SK-N-SH (cell line): ENCODE measurements at regions not wholly inside any gene's neighbourhood (a gene's known extent, or its start where the extent isn't known, plus 50 kb on each side); places are given as distances from the start of the nearest gene placed in this dataset.

ENCODE experiments used
- CTCF ChIA-PET: fragments of 300-600, 350-600 bp; formaldehyde crosslinking; extraction: SDS; loops from one replicate; lab custom pipeline; 2021; lab: Yijun Ruan, JAX
- POLR2A ChIA-PET: fragments of 350-600 bp; sonication (Branson Sonifier 250); formaldehyde crosslinking; extraction: SDS; loops from one replicate; lab custom pipeline; 2020; ENCODE audit warnings: antibody characterized with exemption, inconsistent platforms; lab: Yijun Ruan, JAX
- DNase-seq: peaks from one replicate; pipeline ENCODE4 v3.0.0; 2012
- H2AFZ ChIP-seq: fragments of 200-600 bp; sonication (generic); 2 replicates; pipeline ENCODE4 v1.8.1; 2016; ENCODE audit warnings: antibody characterized with exemption, mild to moderate bottlenecking, low read depth
- H3F3A ChIP-seq: fragments of 200-600 bp; sonication (generic); replicated peaks from 2 replicates; pipeline ENCODE3; 2016; ENCODE audit warnings: antibody characterized with exemption, mild to moderate bottlenecking; ENCODE audit not compliant: insufficient read depth
- H3K27ac ChIP-seq, 2 experiments: fragments of 200-500 bp in 1 of 2; fragments of 200-600 bp in 1 of 2; sonication (Bioruptor generic) in 1 of 2; sonication (generic), shearing (Covaris generic) in 1 of 2; 2 replicates each; pipeline versions ENCODE4 v1.5.1 to v1.6.1; 2014 to 2016; ENCODE audit warnings: low read depth in 2 of 2, inconsistent platforms in 1 of 2, low read length in 1 of 2, mild to moderate bottlenecking in 1 of 2, mixed read lengths in 1 of 2
- H3K27me3 ChIP-seq: fragments of 200-600 bp; sonication (generic), shearing (Covaris generic); 2 replicates; pipeline ENCODE4 v1.6.1; 2016; ENCODE audit warnings: mixed run types; ENCODE audit not compliant: insufficient read depth
- H3K36me3 ChIP-seq, 2 experiments: fragments of 200-500 bp in 1 of 2; fragments of 200-600 bp in 1 of 2; sonication (Bioruptor generic) in 1 of 2; sonication (generic) in 1 of 2; replicated peaks in 1 of 2; 2 replicates each; pipeline versions ENCODE3 to v1.5.1; 2014 to 2016; ENCODE audit warnings: low read length in 1 of 2, mild to moderate bottlenecking in 1 of 2; ENCODE audit not compliant: insufficient read depth in 2 of 2, control insufficient read depth in 1 of 2
- H3K4me1 ChIP-seq, 2 experiments: fragments of 200-500 bp in 1 of 2; fragments of 200-600 bp in 1 of 2; sonication (Bioruptor generic) in 1 of 2; sonication (generic), shearing (Covaris generic) in 1 of 2; 2 replicates each; pipeline versions ENCODE4 v1.5.1 to v1.6.1; 2014 to 2016; ENCODE audit warnings: low read depth in 1 of 2, low read length in 1 of 2, mixed run types in 1 of 2; ENCODE audit not compliant: insufficient read depth in 2 of 2, control insufficient read depth in 1 of 2
- H3K4me2 ChIP-seq: fragments of 200-600 bp; sonication (generic), shearing (Covaris generic); 2 replicates; pipeline ENCODE4 v1.6.1; 2017; ENCODE audit warnings: mixed run types
- H3K4me3 ChIP-seq, 2 experiments: fragments of 200-500 bp in 1 of 2; fragments of 200-600 bp in 1 of 2; sonication (Bioruptor generic) in 1 of 2; sonication (generic), shearing (Covaris generic) in 1 of 2; 2 replicates each; pipeline versions ENCODE4 v1.5.1 to v1.8.1; 2014 to 2016; ENCODE audit warnings: low read depth in 2 of 2, inconsistent platforms in 1 of 2, low read length in 1 of 2, mild to moderate bottlenecking in 1 of 2, mixed read lengths in 1 of 2, moderate library complexity in 1 of 2
- H3K79me2 ChIP-seq: fragments of 200-600 bp; sonication (generic); 2 replicates; pipeline ENCODE4 v1.8.1; 2017; ENCODE audit warnings: mild to moderate bottlenecking; ENCODE audit not compliant: insufficient read depth
- H3K9ac ChIP-seq: fragments of 200-600 bp; sonication (generic); 2 replicates; pipeline ENCODE4 v1.6.1; 2017; ENCODE audit warnings: mixed run types
- H3K9me2 ChIP-seq: fragments of 200-600 bp; sonication (generic); 2 replicates; pipeline ENCODE4 v1.6.1; 2017; ENCODE audit warnings: mixed run types
- H3K9me3 ChIP-seq: fragments of 200-600 bp; sonication (generic); 2 replicates; pipeline ENCODE4 v1.6.1; 2017; ENCODE audit warnings: mixed run types, mild to moderate bottlenecking, moderate library complexity
- H4K20me1 ChIP-seq: fragments of 200-600 bp; sonication (generic); 2 replicates; pipeline ENCODE4 v1.6.1; 2017; ENCODE audit warnings: mild to moderate bottlenecking, mixed run types; ENCODE audit not compliant: insufficient read depth
- CHD2 ChIP-seq: fragments of 150-350 bp; IDR thresholded peaks from 2 replicates; pipeline ENCODE4 v1.6.1; 2018; ENCODE audit warnings: low read length; ENCODE audit not compliant: partially characterized antibody
- CTCF ChIP-seq: fragments of 200-600 bp; sonication (generic); IDR thresholded peaks from 2 replicates; pipeline ENCODE4 v1.6.1; 2017; ENCODE audit warnings: antibody characterized with exemption, mild to moderate bottlenecking, moderate library complexity
- FOXJ3 ChIP-seq: sonication (generic); formaldehyde crosslinking; IDR thresholded peaks from 2 replicates; pipeline ENCODE4 v1.5.1; 2020; ENCODE audit warnings: mild to moderate bottlenecking, missing genetic modification reagents
- JUND ChIP-seq: IDR thresholded peaks from 2 replicates; pipeline ENCODE4 v1.4.0; 2012
- MXI1 ChIP-seq: IDR thresholded peaks from 2 replicates; pipeline ENCODE4 v1.6.1; 2012; ENCODE audit warnings: mild to moderate bottlenecking, low read depth, low read length, improper control_type of control experiment
- NFIC ChIP-seq: IDR thresholded peaks from 2 replicates; pipeline ENCODE4 v1.4.0; 2012; ENCODE audit warnings: borderline replicate concordance
- NRF1 ChIP-seq: IDR thresholded peaks from 2 replicates; pipeline ENCODE4 v1.6.1; 2012; ENCODE audit warnings: low read depth, mild to moderate bottlenecking, low read length
- POLR2AphosphoS5 ChIP-seq: IDR thresholded peaks from 2 replicates; pipeline ENCODE4 v1.6.1; 2012; ENCODE audit warnings: low read depth, low read length
- RCOR1 ChIP-seq: fragments of 150-350 bp; IDR thresholded peaks from 2 replicates; pipeline ENCODE4 v1.6.1; 2017; ENCODE audit warnings: antibody characterized with exemption, low read length
- RFX5 ChIP-seq: IDR thresholded peaks from 2 replicates; pipeline ENCODE4 v1.6.1; 2012; ENCODE audit warnings: mild to moderate bottlenecking, improper control_type of control experiment, low read length
- RXRA ChIP-seq: IDR thresholded peaks from 2 replicates; pipeline ENCODE4 v1.4.0; 2012; ENCODE audit warnings: low read depth, mild to moderate bottlenecking, borderline replicate concordance
- TCF12 ChIP-seq: IDR thresholded peaks from 2 replicates; pipeline ENCODE4 v1.4.0; 2012
- TEAD4 ChIP-seq: IDR thresholded peaks from 2 replicates; pipeline ENCODE4 v1.4.0; 2012; ENCODE audit warnings: mild to moderate bottlenecking, borderline replicate concordance; ENCODE audit not compliant: insufficient read depth
- USF2 ChIP-seq: fragments of 150-350 bp; IDR thresholded peaks from 2 replicates; pipeline ENCODE4 v1.6.1; 2017; ENCODE audit warnings: antibody characterized with exemption, low read length, low read depth, borderline replicate concordance
- WGBS: methylation state at CpG from one replicate; pipeline ENCODE4 v1.1.6; 2017; ENCODE audit warnings: low lambda C conversion rate; 5-methylcytosine and 5-hydroxymethylcytosine counted together
- TF ChIP-seq, protein P1 (sequence below): IDR thresholded peaks from 2 replicates; pipeline ENCODE4 v1.4.0; 2012; ENCODE audit warnings: low read depth, borderline replicate concordance
- TF ChIP-seq, protein P2 (sequence below): fragments of 150-350 bp; IDR thresholded peaks from 2 replicates; pipeline ENCODE4 v1.6.1; 2016; ENCODE audit warnings: mild to moderate bottlenecking, low read depth, low read length
- TF ChIP-seq, protein P3 (sequence below): IDR thresholded peaks from 2 replicates; pipeline ENCODE4; 2012
- TF ChIP-seq, protein P4 (sequence below): IDR thresholded peaks from 2 replicates; pipeline ENCODE4 v1.6.1; 2012; ENCODE audit warnings: mild to moderate bottlenecking, low read depth, low read length, moderate library complexity

DNA sequence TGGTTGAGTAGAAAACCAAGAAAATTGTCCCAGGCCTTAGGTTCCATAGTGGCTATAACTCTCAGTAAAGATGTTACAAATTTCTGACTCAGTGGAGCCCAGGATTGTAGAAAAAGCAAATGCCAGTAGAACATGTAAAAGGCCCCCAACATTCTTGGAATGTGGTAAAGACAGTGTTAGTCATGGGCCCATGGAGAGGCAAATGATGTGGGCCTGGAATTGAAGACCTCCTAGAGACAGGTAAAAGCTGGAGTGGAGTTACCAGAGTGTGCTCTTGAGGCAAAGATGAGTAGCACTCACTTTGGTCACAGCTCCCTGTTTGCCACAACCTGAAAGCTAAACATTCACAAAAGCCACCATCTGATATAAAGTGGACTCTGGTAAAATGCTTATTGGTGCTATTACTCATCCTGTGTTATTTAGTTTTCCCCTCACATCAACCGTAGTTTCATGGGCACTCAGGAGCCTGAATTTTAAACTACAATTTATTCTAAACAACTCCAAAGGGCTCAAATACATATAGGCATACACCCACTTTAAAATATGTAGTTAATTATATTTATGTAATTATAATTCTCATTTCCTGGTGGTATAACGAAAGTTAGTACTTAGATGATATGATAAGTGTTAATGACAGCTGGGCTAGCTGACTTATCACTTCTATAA, 359.6 kb upstream of the NECTIN3 start:
- CTCF ChIA-PET: no interaction called here
- H3K9ac ChIP-seq: no peak overlapping the region

GRCh38 chr3:110727056-110727455, 344.6 kb upstream of the NECTIN3 start:
- Histone ChIP-seq H3K9me2 (no peaks in the 10 kb centered on the region), H3K9ac (no peak overlapping the region), H3K9me3 (no peaks in the 10 kb centered on the region), H3K27ac (no peak overlapping the region), H3F3A (no peaks in the 10 kb centered on the region), H3K4me2 (no peak overlapping the region), H2AFZ (no peak overlapping the region), H3K27me3 (no peaks in the 10 kb centered on the region), H4K20me1 (no peaks in the 10 kb centered on the region), H3K79me2 (no peaks in the 10 kb centered on the region), H3K36me3 (no peaks in the 10 kb centered on the region), H3K4me3 (no peak overlapping the region), H3K4me1 (no peaks in the 10 kb centered on the region)
- POLR2A ChIA-PET: no interaction called here
- WGBS: 54% methylated on average over 2 of the region's 2 CpGs
- DNase-seq: no peak
- CTCF ChIA-PET: no interaction called here
- TF ChIP-seq RXRA (no peak), JUND (no peak), TCF12 (no peak), USF2 (no peak), RFX5 (no peak), POLR2AphosphoS5 (no peak), TEAD4 (no peak), CTCF (no peak), MXI1 (no peak), FOXJ3 (no peak), NFIC (no peak)
- TF ChIP-seq, protein P1, sequence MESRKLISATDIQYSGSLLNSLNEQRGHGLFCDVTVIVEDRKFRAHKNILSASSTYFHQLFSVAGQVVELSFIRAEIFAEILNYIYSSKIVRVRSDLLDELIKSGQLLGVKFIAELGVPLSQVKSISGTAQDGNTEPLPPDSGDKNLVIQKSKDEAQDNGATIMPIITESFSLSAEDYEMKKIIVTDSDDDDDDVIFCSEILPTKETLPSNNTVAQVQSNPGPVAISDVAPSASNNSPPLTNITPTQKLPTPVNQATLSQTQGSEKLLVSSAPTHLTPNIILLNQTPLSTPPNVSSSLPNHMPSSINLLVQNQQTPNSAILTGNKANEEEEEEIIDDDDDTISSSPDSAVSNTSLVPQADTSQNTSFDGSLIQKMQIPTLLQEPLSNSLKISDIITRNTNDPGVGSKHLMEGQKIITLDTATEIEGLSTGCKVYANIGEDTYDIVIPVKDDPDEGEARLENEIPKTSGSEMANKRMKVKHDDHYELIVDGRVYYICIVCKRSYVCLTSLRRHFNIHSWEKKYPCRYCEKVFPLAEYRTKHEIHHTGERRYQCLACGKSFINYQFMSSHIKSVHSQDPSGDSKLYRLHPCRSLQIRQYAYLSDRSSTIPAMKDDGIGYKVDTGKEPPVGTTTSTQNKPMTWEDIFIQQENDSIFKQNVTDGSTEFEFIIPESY: no peak
- TF ChIP-seq, protein P2, sequence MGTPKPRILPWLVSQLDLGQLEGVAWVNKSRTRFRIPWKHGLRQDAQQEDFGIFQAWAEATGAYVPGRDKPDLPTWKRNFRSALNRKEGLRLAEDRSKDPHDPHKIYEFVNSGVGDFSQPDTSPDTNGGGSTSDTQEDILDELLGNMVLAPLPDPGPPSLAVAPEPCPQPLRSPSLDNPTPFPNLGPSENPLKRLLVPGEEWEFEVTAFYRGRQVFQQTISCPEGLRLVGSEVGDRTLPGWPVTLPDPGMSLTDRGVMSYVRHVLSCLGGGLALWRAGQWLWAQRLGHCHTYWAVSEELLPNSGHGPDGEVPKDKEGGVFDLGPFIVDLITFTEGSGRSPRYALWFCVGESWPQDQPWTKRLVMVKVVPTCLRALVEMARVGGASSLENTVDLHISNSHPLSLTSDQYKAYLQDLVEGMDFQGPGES: no peak
- TF ChIP-seq, protein P3, sequence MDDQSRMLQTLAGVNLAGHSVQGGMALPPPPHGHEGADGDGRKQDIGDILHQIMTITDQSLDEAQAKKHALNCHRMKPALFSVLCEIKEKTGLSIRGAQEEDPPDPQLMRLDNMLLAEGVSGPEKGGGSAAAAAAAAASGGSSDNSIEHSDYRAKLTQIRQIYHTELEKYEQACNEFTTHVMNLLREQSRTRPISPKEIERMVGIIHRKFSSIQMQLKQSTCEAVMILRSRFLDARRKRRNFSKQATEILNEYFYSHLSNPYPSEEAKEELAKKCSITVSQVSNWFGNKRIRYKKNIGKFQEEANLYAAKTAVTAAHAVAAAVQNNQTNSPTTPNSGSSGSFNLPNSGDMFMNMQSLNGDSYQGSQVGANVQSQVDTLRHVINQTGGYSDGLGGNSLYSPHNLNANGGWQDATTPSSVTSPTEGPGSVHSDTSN: no peak
- TF ChIP-seq, protein P4, sequence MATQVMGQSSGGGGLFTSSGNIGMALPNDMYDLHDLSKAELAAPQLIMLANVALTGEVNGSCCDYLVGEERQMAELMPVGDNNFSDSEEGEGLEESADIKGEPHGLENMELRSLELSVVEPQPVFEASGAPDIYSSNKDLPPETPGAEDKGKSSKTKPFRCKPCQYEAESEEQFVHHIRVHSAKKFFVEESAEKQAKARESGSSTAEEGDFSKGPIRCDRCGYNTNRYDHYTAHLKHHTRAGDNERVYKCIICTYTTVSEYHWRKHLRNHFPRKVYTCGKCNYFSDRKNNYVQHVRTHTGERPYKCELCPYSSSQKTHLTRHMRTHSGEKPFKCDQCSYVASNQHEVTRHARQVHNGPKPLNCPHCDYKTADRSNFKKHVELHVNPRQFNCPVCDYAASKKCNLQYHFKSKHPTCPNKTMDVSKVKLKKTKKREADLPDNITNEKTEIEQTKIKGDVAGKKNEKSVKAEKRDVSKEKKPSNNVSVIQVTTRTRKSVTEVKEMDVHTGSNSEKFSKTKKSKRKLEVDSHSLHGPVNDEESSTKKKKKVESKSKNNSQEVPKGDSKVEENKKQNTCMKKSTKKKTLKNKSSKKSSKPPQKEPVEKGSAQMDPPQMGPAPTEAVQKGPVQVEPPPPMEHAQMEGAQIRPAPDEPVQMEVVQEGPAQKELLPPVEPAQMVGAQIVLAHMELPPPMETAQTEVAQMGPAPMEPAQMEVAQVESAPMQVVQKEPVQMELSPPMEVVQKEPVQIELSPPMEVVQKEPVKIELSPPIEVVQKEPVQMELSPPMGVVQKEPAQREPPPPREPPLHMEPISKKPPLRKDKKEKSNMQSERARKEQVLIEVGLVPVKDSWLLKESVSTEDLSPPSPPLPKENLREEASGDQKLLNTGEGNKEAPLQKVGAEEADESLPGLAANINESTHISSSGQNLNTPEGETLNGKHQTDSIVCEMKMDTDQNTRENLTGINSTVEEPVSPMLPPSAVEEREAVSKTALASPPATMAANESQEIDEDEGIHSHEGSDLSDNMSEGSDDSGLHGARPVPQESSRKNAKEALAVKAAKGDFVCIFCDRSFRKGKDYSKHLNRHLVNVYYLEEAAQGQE: no peak

More for the DNA sequence above, 359.6 kb upstream of the NECTIN3 start:
- no peaks in the 10 kb centered on the region for H4K20me1 ChIP-seq
- no peaks in the 10 kb centered on the region for H3K4me1 ChIP-seq
- no peaks in the 10 kb centered on the region for H3F3A ChIP-seq
- H3K79me2 ChIP-seq: no peaks in the 10 kb centered on the region
- TF ChIP-seq CHD2: no peak
- TF ChIP-seq JUND: no peak
- TF ChIP-seq RCOR1: no peak
- TF ChIP-seq NRF1: no peak
- no peak for DNase-seq
- no peaks in the 10 kb centered on the region for H3K9me2 ChIP-seq
- H3K27me3 ChIP-seq: no peaks in the 10 kb centered on the region
- H3K4me2 ChIP-seq: no peak overlapping the region
- no peaks in the 10 kb centered on the region for H3K9me3 ChIP-seq
- H3K27ac ChIP-seq: no peak overlapping the region
- no peak overlapping the region for H3K4me3 ChIP-seq
- H2AFZ ChIP-seq: no peak overlapping the region
- no peaks in the 10 kb centered on the region for H3K36me3 ChIP-seq
- 76% methylated on average over 2 of the region's 2 CpGs for WGBS
- POLR2A ChIA-PET: no interaction called here
